ENCODE measurements at regions not wholly inside any gene's neighbourhood (a gene's known extent, or its start where the extent isn't known, plus 50 kb on each side); places are given as distances from the start of the nearest gene placed in this dataset.
A peak's percentile ranks its signal among the peaks of the same experiment; 100 is the strongest.

DNA sequence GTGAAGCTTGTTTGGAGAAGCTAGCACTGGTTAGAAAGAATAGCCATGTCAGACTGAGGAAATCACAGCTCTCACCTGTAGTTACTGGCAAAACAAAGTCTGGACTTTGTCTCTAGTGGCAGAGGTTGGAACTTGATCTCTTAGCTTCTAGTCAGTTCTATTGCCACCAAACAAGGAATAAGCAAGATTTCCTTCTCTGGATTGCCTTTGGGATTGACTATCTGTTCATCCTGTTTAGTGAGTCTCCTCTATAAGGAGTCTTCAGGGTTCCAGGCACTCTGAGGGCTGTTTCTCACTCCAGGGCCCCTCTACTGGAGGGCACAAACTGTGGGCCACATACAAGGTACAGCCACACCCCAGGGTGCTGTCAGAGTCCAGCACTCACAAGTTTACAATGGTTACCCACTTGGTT lies 426.6 kb upstream of the THBS1 start:
- H3K36me3 ChIP-seq: no peaks in the 10 kb centered on the region
- intact Hi-C loops (cut with DNase I): no loop called here

DNA sequence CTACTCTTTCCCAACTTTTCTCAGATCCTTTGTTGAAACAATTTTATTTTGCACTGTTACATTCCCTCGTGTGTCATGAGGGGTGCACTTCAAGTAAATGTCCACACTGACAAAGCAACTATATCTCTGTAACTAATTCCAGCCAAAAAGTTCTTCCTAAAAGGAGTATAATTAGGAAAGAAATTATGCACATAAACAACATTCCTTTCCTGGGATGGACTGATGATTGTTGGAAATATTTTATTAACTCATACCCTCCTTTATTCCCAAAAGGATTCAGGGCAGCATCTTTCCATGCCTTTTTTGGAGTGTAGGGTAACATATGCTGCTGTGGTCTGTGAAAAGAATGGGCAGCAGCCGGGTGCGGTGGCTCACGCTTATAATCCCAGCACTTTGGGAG lies 426.1 kb upstream of the THBS1 start:
- 78 to 84% methylated on average over 4 of the region's 4 CpGs for WGBS, 2 donors
- Histone ChIP-seq H3K27ac (peak overlapping the region in 3 of 4 donors; percentile 6 to 52 (median 47)), H3K36me3 (no peaks in the 10 kb centered on the region), H3K4me1 (peaks cover 7 to 23% (median 10%) of the 10 kb centered on the region in 3 donors), H3K27me3 (no peaks in the 10 kb centered on the region), H3K9me3 (no peaks in the 10 kb centered on the region), H3K4me3 (no peak overlapping the region)
- intact Hi-C loops (cut with DNase I): no loop called here
- no peak for DNase-seq
- TF ChIP-seq POLR2A (IDR thresholded peaks at IDR 0.05): no peak
- TF ChIP-seq, protein P1, sequence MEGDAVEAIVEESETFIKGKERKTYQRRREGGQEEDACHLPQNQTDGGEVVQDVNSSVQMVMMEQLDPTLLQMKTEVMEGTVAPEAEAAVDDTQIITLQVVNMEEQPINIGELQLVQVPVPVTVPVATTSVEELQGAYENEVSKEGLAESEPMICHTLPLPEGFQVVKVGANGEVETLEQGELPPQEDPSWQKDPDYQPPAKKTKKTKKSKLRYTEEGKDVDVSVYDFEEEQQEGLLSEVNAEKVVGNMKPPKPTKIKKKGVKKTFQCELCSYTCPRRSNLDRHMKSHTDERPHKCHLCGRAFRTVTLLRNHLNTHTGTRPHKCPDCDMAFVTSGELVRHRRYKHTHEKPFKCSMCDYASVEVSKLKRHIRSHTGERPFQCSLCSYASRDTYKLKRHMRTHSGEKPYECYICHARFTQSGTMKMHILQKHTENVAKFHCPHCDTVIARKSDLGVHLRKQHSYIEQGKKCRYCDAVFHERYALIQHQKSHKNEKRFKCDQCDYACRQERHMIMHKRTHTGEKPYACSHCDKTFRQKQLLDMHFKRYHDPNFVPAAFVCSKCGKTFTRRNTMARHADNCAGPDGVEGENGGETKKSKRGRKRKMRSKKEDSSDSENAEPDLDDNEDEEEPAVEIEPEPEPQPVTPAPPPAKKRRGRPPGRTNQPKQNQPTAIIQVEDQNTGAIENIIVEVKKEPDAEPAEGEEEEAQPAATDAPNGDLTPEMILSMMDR (IDR thresholded peaks at IDR 0.05): no peak

More for the DNA sequence above, 426.6 kb upstream of the THBS1 start:
- no peak for DNase-seq
- TF ChIP-seq, protein P1 (IDR thresholded peaks at IDR 0.05): peak in 3 of 6 experiments; percentile 51 to 54 (median 51)
- TF ChIP-seq POLR2A (IDR thresholded peaks at IDR 0.05): no peak
- H3K9me3 ChIP-seq: no peaks in the 10 kb centered on the region
- no peaks in the 10 kb centered on the region for H3K27me3 ChIP-seq
- peak overlapping the region in 3 of 4 donors; percentile 6 to 52 (median 47) for H3K27ac ChIP-seq
- H3K4me1 ChIP-seq: peaks cover 7 to 23% (median 10%) of the 10 kb centered on the region in 3 donors
- H3K4me3 ChIP-seq: no peak overlapping the region

DNA sequence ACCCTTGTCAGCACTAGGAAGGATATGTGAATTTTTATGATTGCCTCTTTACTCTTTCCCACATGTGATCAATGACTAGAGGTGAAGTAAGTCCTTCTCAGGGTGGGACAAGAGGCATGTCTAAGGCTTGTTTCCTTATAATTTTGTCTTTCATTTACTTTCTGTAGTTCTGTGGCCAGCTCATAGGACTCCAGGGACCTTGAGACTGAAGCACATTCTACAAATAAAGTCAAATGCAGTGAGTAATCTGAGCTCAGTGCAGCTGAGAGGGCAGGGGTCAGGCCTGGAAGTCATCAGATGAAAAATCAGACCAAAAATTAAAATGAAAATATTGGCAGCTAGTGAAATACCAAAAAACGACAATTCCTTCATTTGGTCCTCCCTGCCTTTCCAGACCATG lies 424.7 kb upstream of the THBS1 start:
- Histone ChIP-seq H3K27me3 (no peaks in the 10 kb centered on the region), H3K4me3 (no peak overlapping the region), H3K36me3 (no peaks in the 10 kb centered on the region), H3K27ac (peak overlapping the region in 3 of 4 donors; percentile 43 to 64 (median 63)), H3K9me3 (no peaks in the 10 kb centered on the region), H3K4me1 (peaks cover 7 to 23% (median 10%) of the 10 kb centered on the region in 3 donors)
- intact Hi-C loops (cut with DNase I): no loop called here
- DNase-seq: no peak
- WGBS, 2 donors: 50 to 67% methylated on average over 1 of the region's 1 CpG
- no peak for TF ChIP-seq POLR2A (IDR thresholded peaks at IDR 0.05)
- TF ChIP-seq, protein P1 (IDR thresholded peaks at IDR 0.05): no peak

DNA sequence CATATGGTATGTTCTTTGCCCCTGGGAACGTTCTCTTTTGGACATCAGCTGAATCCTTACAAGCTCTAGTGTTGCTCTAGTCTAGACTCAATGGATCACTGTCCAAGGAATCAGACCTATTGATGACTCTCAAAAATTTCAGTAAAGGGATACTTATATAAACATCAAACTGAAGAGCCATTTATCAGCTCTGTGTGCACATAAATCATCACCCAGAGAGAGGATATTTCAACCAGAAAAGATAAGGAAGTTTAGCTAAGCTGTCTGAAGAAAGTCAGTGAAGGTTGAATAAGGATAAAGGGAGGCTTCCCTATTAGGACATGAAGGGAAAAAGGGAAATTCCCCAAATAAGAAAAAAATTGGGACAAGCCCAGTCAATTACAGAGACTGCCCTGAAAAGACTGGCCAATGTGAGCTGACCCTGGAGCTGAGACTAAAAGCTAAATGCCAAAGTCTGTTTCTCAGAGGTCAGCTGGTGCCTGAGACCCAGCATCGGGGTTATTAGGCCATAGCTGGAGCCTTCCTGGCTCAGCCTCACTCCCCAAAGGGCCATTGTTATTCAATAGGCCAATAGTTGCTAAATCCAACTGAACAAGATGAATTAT lies 424.1 kb upstream of the THBS1 start:
- Histone ChIP-seq H3K36me3 (no peaks in the 10 kb centered on the region), H3K9me3 (no peaks in the 10 kb centered on the region), H3K27me3 (no peaks in the 10 kb centered on the region), H3K4me1 (peaks cover 7 to 23% (median 10%) of the 10 kb centered on the region in 3 donors), H3K27ac (peak overlapping the region in 3 of 4 donors; percentile 43 to 64 (median 63)), H3K4me3 (no peak overlapping the region)
- no peak for DNase-seq
- intact Hi-C loops (cut with DNase I): no loop called here
- TF ChIP-seq POLR2A (IDR thresholded peaks at IDR 0.05): no peak
- TF ChIP-seq, protein P1 (IDR thresholded peaks at IDR 0.05): no peak
- 41 to 70% methylated on average over 2 of the region's 2 CpGs for WGBS, 2 donors

DNA sequence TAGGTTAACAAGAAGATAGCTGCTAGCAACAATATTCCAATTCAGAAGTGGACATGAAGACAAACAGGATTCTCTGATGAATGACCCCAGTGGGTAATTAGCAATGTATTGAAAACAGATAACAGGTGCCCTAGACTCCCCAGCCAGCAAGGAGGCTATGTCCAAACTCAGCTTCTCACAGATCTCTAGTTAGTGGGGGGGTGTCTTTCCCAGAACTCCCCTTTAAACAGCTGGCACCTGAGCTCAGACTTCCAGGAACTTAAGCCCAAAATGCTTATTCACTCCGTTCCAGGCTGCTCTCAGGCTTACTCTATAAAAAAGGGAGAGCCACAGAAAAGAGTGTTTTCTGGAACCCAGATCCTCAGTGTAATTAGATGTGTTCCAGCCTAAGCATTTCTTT lies 423.0 kb upstream of the THBS1 start:
- WGBS, 2 donors: 40 to 60% methylated on average over 1 of the region's 1 CpG

More for the DNA sequence above, 423.0 kb upstream of the THBS1 start:
- no peak for DNase-seq
- Histone ChIP-seq H3K27ac (no peak overlapping the region), H3K36me3 (no peaks in the 10 kb centered on the region), H3K4me3 (no peak overlapping the region), H3K9me3 (no peaks in the 10 kb centered on the region), H3K4me1 (peaks cover 7 to 22% (median 10%) of the 10 kb centered on the region in 3 donors), H3K27me3 (no peaks in the 10 kb centered on the region)
- intact Hi-C loops (cut with DNase I): no loop called here
- TF ChIP-seq, protein P1 (IDR thresholded peaks at IDR 0.05): no peak
- no peak for TF ChIP-seq POLR2A (IDR thresholded peaks at IDR 0.05)

Data from esophagus squamous epithelium (tissue), 5 donors.